Body of pancreas (tissue), 4 donors: ENCODE measurements at regions not wholly inside any gene's neighbourhood (a gene's known extent, or its start where the extent isn't known, plus 50 kb on each side); places are given as distances from the start of the nearest gene placed in this dataset.

Experiments used
- CTCF ChIP-seq, 7 experiments: fragments of 450-650 bp in 4 of 7; fragments of 200-600 bp in 3 of 7; sonication (generic) in 3 of 7; IDR thresholded peaks; one replicate each; pipeline ENCODE4 v1.5.1; 2016 to 2019; ENCODE audit warnings: antibody characterized with exemption in 7 of 7
- POLR2A ChIP-seq, 3 donors: fragments of 450-650 bp; IDR thresholded peaks; one replicate each; pipeline ENCODE4 v1.6.1; 2016; ENCODE audit warnings: antibody characterized with exemption in 3 of 3, mild to moderate bottlenecking in 2 of 3

- TF ChIP-seq CTCF (IDR thresholded peaks at IDR 0.05): no peak
- no peak for TF ChIP-seq POLR2A (IDR thresholded peaks at IDR 0.05)
These were observed 146.5 kb downstream of the ZDHHC21 start for GRCh38 chr9:14546693-14547092.
